ENCODE measurements at regions not wholly inside any gene's neighbourhood (a gene's known extent, or its start where the extent isn't known, plus 50 kb on each side); places are given as distances from the start of the nearest gene placed in this dataset.

DNA sequence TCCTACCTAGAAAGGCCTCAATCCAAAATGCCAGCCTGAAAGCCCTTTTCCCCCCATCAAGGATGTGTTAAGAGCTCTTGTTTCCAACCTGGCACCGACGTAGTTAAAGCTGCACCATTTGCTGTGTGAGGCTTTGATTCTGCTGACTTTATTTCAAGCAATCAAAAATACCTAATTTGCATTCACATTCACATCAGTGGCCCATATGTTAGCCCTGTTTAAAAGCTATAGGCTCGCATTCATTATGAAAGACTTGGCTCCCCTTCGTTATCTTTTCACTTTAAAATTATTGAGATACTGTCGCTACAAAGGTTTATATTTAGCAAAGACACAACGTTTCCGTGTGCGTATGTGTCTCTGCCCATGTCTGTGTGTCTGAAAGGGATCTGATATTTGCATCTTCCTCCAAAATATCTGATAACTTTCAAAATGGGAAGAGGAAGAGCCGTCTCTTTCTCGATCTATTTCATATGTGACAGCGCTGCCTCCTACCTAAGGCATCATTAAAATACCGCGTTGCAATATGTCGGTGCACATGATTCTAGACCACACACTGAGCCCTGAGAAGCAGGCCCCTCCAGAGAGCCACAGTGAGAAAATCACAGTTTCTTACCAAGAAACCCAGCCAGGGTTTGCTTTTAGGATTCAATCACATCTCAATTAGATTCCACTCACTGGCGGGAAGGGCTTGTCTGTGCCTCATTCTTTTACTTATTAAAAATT lies 57.1 kb upstream of the ITPRID1 start:
- DNase-seq = peak in 1 of 2 experiments; percentile 37

DNA sequence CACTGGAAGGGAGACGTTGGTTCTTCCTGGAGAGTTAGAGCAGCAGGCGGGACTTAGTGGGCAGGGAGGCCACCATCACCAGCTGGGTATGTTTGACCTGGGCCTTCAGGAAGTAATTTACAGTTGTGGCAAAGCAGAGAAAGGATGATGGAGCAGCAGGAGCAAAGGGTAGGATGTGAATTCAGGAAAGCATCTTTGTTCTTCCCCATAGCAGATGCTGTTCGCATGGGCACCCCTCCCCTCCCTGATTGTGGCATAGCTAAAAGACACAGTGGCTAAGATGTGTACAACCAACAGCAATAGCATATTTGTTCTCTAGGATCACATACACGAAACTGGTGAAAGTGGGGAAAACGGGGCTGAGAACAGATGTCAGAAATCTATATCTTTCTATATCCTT lies 56.3 kb upstream of the ITPRID1 start:
- DNase-seq = no peak

GRCh38 chr7:31458203-31458602 lies 55.7 kb upstream of the ITPRID1 start:
- no peak for DNase-seq

DNA sequence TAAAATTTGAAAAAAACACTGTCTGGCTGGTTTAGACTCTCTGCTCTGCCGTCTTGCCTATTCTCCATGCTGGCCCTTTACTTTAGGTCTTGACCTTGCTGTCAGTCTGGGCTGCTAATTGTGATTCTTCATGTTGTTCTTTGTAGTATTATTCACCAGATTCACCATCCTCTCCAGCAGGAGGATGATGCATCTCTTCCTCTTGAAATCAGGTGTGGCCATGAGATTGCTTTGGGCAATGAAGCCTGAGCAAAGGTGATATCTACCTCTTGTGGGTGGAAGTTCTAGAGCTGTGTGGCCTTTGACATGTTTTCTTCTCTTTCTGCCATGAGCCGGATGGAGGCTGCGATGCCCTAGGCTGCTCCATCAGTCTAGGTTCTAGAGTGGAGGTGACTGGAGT lies 51.3 kb upstream of the ITPRID1 start:
- no peak for DNase-seq
